Nephron progenitor cell (in vitro differentiated cells): ENCODE measurements at regions not wholly inside any gene's neighbourhood (a gene's known extent, or its start where the extent isn't known, plus 50 kb on each side); places are given as distances from the start of the nearest gene placed in this dataset.
A peak's percentile ranks its signal among the peaks of the same experiment; 100 is the strongest.

Source experiments
- DNase-seq: peaks from one replicate; pipeline ENCODE4 v3.0.0; 2021
- H3K27ac Mint-ChIP-seq: 2 replicates; pipeline ENCODE4 v1.8.0; 2021; ENCODE audit warnings: mild to moderate bottlenecking, moderate library complexity, mixed read lengths
- H3K27me3 Mint-ChIP-seq: 2 replicates; pipeline ENCODE4 v1.8.0; 2021; ENCODE audit warnings: mild to moderate bottlenecking, low read depth, mixed read lengths; ENCODE audit not compliant: poor library complexity
- H3K36me3 Mint-ChIP-seq: 2 replicates; pipeline ENCODE4 v1.8.0; 2021; ENCODE audit warnings: low read depth, mixed read lengths
- H3K4me1 Mint-ChIP-seq: 2 replicates; pipeline ENCODE4 v1.8.0; 2021; ENCODE audit warnings: mixed read lengths
- H3K4me3 Mint-ChIP-seq: 2 replicates; pipeline ENCODE4 v1.8.0; 2021; ENCODE audit warnings: mild to moderate bottlenecking, moderate library complexity, mixed read lengths
- H3K9me3 Mint-ChIP-seq: 2 replicates; pipeline ENCODE4 v1.8.0; 2021; ENCODE audit warnings: mild to moderate bottlenecking, moderate library complexity, mixed read lengths
- TF ChIP-seq, protein P1 (sequence below): fragments of 200-600 bp; sonication (generic); IDR thresholded peaks from 2 replicates; pipeline ENCODE4 v1.5.0; 2021; ENCODE audit warnings: antibody characterized with exemption

- H3K4me1 Mint-ChIP-seq = peaks cover 2% of the 10 kb centered on the region
- peaks cover 12% of the 10 kb centered on the region for H3K9me3 Mint-ChIP-seq
- TF ChIP-seq, protein P1, sequence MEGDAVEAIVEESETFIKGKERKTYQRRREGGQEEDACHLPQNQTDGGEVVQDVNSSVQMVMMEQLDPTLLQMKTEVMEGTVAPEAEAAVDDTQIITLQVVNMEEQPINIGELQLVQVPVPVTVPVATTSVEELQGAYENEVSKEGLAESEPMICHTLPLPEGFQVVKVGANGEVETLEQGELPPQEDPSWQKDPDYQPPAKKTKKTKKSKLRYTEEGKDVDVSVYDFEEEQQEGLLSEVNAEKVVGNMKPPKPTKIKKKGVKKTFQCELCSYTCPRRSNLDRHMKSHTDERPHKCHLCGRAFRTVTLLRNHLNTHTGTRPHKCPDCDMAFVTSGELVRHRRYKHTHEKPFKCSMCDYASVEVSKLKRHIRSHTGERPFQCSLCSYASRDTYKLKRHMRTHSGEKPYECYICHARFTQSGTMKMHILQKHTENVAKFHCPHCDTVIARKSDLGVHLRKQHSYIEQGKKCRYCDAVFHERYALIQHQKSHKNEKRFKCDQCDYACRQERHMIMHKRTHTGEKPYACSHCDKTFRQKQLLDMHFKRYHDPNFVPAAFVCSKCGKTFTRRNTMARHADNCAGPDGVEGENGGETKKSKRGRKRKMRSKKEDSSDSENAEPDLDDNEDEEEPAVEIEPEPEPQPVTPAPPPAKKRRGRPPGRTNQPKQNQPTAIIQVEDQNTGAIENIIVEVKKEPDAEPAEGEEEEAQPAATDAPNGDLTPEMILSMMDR = no peak
- no peak for DNase-seq
- no peak overlapping the region for H3K4me3 Mint-ChIP-seq
- peaks cover 14% of the 10 kb centered on the region for H3K27me3 Mint-ChIP-seq
- H3K36me3 Mint-ChIP-seq = peaks cover 4% of the 10 kb centered on the region
- no peak overlapping the region for H3K27ac Mint-ChIP-seq
Measured at GRCh38 chr6:40860443-40860842, 178.6 kb downstream of the UNC5CL start.

GRCh38 chr6:40856271-40856670, 182.8 kb downstream of the UNC5CL start:
- no peak for DNase-seq
- Mint-ChIP-seq H3K27me3 (peaks cover 14% of the 10 kb centered on the region), H3K4me3 (no peak overlapping the region), H3K4me1 (peaks cover 5% of the 10 kb centered on the region), H3K36me3 (peaks cover 4% of the 10 kb centered on the region), H3K27ac (no peak overlapping the region), H3K9me3 (peaks cover 12% of the 10 kb centered on the region)
- TF ChIP-seq, protein P1 = no peak

GRCh38 chr6:40855168-40855880, 183.7 kb downstream of the UNC5CL start:
- no peak overlapping the region for H3K4me3 Mint-ChIP-seq
- DNase-seq = no peak
- H3K9me3 Mint-ChIP-seq = peaks cover 12% of the 10 kb centered on the region
- H3K4me1 Mint-ChIP-seq = peaks cover 5% of the 10 kb centered on the region
- peaks cover 4% of the 10 kb centered on the region for H3K36me3 Mint-ChIP-seq
- TF ChIP-seq, protein P1 = no peak
- H3K27me3 Mint-ChIP-seq = peaks cover 10% of the 10 kb centered on the region
- H3K27ac Mint-ChIP-seq = no peak overlapping the region

- Mint-ChIP-seq H3K4me3 (no peak overlapping the region), H3K4me1 (peaks cover 12% of the 10 kb centered on the region), H3K9me3 (peaks cover 12% of the 10 kb centered on the region), H3K27ac (no peak overlapping the region), H3K27me3 (peaks cover 13% of the 10 kb centered on the region), H3K36me3 (peaks cover 4% of the 10 kb centered on the region)
- TF ChIP-seq, protein P1 = no peak
- no peak for DNase-seq
Measured at GRCh38 chr6:40854592-40854991, 184.4 kb downstream of the UNC5CL start.

DNA sequence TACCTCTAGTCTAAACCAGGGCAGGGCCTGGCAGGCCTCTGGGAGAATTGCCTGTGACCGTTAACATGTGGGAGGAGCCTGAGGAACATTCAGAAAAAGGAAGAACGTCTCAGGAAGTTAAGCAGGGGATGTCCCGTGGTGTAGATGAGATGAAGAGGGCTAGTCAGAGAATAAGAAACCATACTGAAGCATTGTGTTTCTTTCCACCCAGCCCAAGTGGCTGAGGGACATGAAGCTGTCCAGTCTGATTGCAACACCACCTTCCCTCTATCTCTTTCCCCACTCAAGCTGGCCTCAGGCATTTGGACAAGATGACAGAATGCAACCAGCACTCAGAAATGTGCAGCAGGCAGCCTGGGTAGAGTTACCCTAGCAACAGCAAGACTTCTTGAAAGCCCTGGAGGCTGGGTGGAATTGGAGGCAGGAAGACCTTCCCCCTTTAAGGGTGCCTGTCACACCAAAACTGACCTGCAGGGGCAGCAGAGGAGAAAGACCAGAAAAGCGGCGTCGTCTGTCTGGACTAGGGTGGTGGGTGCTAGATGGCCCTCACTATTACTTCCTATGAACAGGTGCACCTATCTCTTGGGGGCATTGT, 186.1 kb downstream of the UNC5CL start:
- H3K4me3 Mint-ChIP-seq = no peak overlapping the region
- TF ChIP-seq, protein P1 = peak; percentile 44
- DNase-seq = peak; percentile 30
- H3K4me1 Mint-ChIP-seq = peaks cover 13% of the 10 kb centered on the region
- peaks cover under 1% of the 10 kb centered on the region for H3K9me3 Mint-ChIP-seq
- H3K36me3 Mint-ChIP-seq = no peaks in the 10 kb centered on the region
- peaks cover 10% of the 10 kb centered on the region for H3K27me3 Mint-ChIP-seq
- no peak overlapping the region for H3K27ac Mint-ChIP-seq

GRCh38 chr6:40849546-40849945, 189.5 kb downstream of the UNC5CL start:
- Mint-ChIP-seq H3K4me3 (no peak overlapping the region), H3K9me3 (no peaks in the 10 kb centered on the region), H3K27ac (no peak overlapping the region), H3K36me3 (no peaks in the 10 kb centered on the region), H3K27me3 (peaks cover 3% of the 10 kb centered on the region), H3K4me1 (peaks cover 8% of the 10 kb centered on the region)
- DNase-seq = no peak
- TF ChIP-seq, protein P1 = no peak
